GM21390 (cell line): ENCODE measurements at regions not wholly inside any gene's neighbourhood (a gene's known extent, or its start where the extent isn't known, plus 50 kb on each side); places are given as distances from the start of the nearest gene placed in this dataset.
A peak's percentile ranks its signal among the peaks of the same experiment; 100 is the strongest.

Source experiments
- ATAC-seq: cut with Tn5 transposase; IDR thresholded peaks from one replicate; pipeline ENCODE4 v1.9.1; 2021; ENCODE audit not compliant: unreplicated experiment

GRCh38 chr4:11132478-11132877 is 296.2 kb downstream of the HS3ST1 start:
- no peak for ATAC-seq

- no peak for ATAC-seq
Observed at GRCh38 chr4:11131491-11131890, 297.2 kb downstream of the HS3ST1 start.

GRCh38 chr4:11130195-11130970 is 298.3 kb downstream of the HS3ST1 start:
- no peak for ATAC-seq

- ATAC-seq = no peak
Observed at GRCh38 chr4:11120435-11120834, 308.3 kb downstream of the HS3ST1 start.

- ATAC-seq = no peak
Observed at GRCh38 chr4:11119474-11119873, 309.2 kb downstream of the HS3ST1 start.

GRCh38 chr4:11118513-11118912 is 310.2 kb downstream of the HS3ST1 start:
- no peak for ATAC-seq

- ATAC-seq = no peak
Observed at GRCh38 chr4:11116940-11117339, 311.8 kb downstream of the HS3ST1 start.

- ATAC-seq = no peak
Observed at GRCh38 chr4:11111876-11112275, 316.8 kb downstream of the HS3ST1 start.

GRCh38 chr4:11111370-11111769 is 317.3 kb downstream of the HS3ST1 start:
- ATAC-seq = no peak

- ATAC-seq = no peak
Observed at GRCh38 chr4:11106759-11107158, 321.9 kb downstream of the HS3ST1 start.

GRCh38 chr4:11106190-11106589 is 322.5 kb downstream of the HS3ST1 start:
- peak; percentile 73 for ATAC-seq

GRCh38 chr4:11105715-11106114 is 323.0 kb downstream of the HS3ST1 start:
- ATAC-seq = no peak

GRCh38 chr4:11098461-11098860 is 330.2 kb downstream of the HS3ST1 start:
- peak; percentile 36 for ATAC-seq

- no peak for ATAC-seq
Observed at GRCh38 chr4:11097725-11098124, 331.0 kb downstream of the HS3ST1 start.

GRCh38 chr4:11081006-11081405 is 347.7 kb downstream of the HS3ST1 start:
- no peak for ATAC-seq

- no peak for ATAC-seq
Observed at GRCh38 chr4:11079171-11079570, 349.5 kb downstream of the HS3ST1 start.

- ATAC-seq = no peak
Observed at GRCh38 chr4:11074581-11075241, 354.0 kb downstream of the HS3ST1 start.

- ATAC-seq = no peak
Observed at GRCh38 chr4:11073621-11074051, 355.1 kb downstream of the HS3ST1 start.

- no peak for ATAC-seq
Observed at GRCh38 chr4:11072999-11073398, 355.7 kb downstream of the HS3ST1 start.

GRCh38 chr4:11072463-11072862 is 356.2 kb downstream of the HS3ST1 start:
- no peak for ATAC-seq

- ATAC-seq = no peak
Observed at GRCh38 chr4:11070813-11071212, 357.9 kb downstream of the HS3ST1 start.

GRCh38 chr4:11069581-11070211 is 359.0 kb downstream of the HS3ST1 start:
- ATAC-seq = no peak
